ENCODE measurements at regions not wholly inside any gene's neighbourhood (a gene's known extent, or its start where the extent isn't known, plus 50 kb on each side); places are given as distances from the start of the nearest gene placed in this dataset.

GRCh38 chr19:31913103-31913661 is 432.2 kb upstream of the ZNF507 start:
- no peaks in the 10 kb centered on the region for H3K36me3 ChIP-seq
- H3K4me3 ChIP-seq, result no peak overlapping the region
- no peak overlapping the region for H3K27ac ChIP-seq
- ATAC-seq, result no peak
- 41 to 58% methylated on average over 3 to 4 of the region's 7 CpGs for WGBS, 2 donors (ENCODE audit: low coverage in 1 of 2)
- no peaks in the 10 kb centered on the region for H3K9me3 ChIP-seq
- no peaks in the 10 kb centered on the region for H3K4me1 ChIP-seq
- no peaks in the 10 kb centered on the region for H3K27me3 ChIP-seq
- TF ChIP-seq POLR2A (IDR thresholded peaks at IDR 0.05) (no peak), CTCF (IDR thresholded peaks at IDR 0.05) (no peak), EP300 (IDR thresholded peaks at IDR 0.05) (no peak), POLR2AphosphoS5 (IDR thresholded peaks at IDR 0.05) (no peak)

- no peak overlapping the region for H3K4me3 ChIP-seq
- 86 to 94% methylated on average over 2 of the region's 2 CpGs for whole genome bisulfite sequencing, 2 donors (ENCODE audit: low coverage in 1 of 2)
- H3K27me3 ChIP-seq, result no peaks in the 10 kb centered on the region
- H3K27ac ChIP-seq, result no peak overlapping the region
- no peaks in the 10 kb centered on the region for H3K36me3 ChIP-seq
- H3K4me1 ChIP-seq, result no peaks in the 10 kb centered on the region
- ATAC-seq, result no peak
- TF ChIP-seq CTCF (IDR thresholded peaks at IDR 0.05) (no peak), POLR2AphosphoS5 (IDR thresholded peaks at IDR 0.05) (no peak), EP300 (IDR thresholded peaks at IDR 0.05) (no peak), POLR2A (IDR thresholded peaks at IDR 0.05) (no peak)
- H3K9me3 ChIP-seq, result peaks cover 0 to 2% (median 0%) of the 10 kb centered on the region in 3 donors
Observed at GRCh38 chr19:31930401-31930800, 415.0 kb upstream of the ZNF507 start.

DNA sequence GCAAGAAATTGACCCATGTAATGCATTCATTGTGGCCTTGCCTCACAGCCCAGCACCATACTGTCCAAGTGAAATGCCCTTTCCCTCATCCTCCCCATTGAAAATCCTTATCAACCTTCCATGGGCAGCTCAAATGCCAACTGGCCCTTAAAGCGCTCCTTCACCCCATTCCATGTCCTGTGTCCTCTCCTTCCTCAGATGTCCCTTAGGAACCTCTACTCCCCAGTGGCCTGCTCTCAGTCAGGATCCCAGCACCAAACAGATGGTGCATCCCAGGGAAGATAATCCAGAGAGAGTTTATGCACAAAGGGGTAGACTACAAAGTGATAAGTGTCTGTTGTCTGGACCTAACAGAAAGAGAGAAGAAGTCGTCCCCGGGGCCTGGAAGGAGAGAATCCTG is 407.4 kb upstream of the ZNF507 start:
- ATAC-seq, result no peak
- H3K4me1 ChIP-seq, result no peaks in the 10 kb centered on the region
- 87 to 100% methylated on average over 1 to 3 of the region's 3 CpGs for WGBS, 2 donors (ENCODE audit: low coverage in 1 of 2)
- no peaks in the 10 kb centered on the region for H3K9me3 ChIP-seq
- H3K27me3 ChIP-seq, result no peaks in the 10 kb centered on the region
- no peak overlapping the region for H3K4me3 ChIP-seq
- TF ChIP-seq POLR2AphosphoS5 (IDR thresholded peaks at IDR 0.05) (no peak), CTCF (IDR thresholded peaks at IDR 0.05) (no peak), POLR2A (IDR thresholded peaks at IDR 0.05) (no peak), EP300 (IDR thresholded peaks at IDR 0.05) (no peak)
- no peaks in the 10 kb centered on the region for H3K36me3 ChIP-seq
- no peak overlapping the region for H3K27ac ChIP-seq

DNA sequence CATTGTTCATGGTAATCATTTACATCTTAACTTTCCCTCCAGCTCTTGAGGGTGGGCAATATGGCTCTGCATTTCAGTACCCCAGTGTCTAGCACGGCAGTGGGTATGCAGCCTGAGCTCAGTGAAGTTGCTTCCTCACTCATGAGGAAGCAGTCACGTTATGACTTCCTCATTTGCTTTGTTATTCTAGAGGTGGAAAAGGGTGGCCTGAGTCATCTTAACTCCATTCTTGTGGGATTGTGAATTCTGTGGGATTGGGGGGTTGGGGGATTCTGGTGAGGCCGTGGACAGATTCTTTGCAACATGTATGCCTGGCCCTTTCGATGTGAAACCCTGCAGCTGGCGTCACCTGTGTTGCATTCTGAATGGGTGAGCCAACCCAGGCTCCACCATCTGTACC is 406.7 kb upstream of the ZNF507 start:
- Histone ChIP-seq H3K36me3 (no peaks in the 10 kb centered on the region), H3K27ac (no peak overlapping the region), H3K4me1 (no peaks in the 10 kb centered on the region), H3K4me3 (no peak overlapping the region), H3K9me3 (no peaks in the 10 kb centered on the region), H3K27me3 (no peaks in the 10 kb centered on the region)
- 64 to 92% methylated on average over 3 to 5 of the region's 5 CpGs for WGBS, 2 donors (ENCODE audit: low coverage in 1 of 2)
- no peak for TF ChIP-seq POLR2AphosphoS5 (IDR thresholded peaks at IDR 0.05)
- TF ChIP-seq CTCF (IDR thresholded peaks at IDR 0.05), result no peak
- no peak for ATAC-seq

DNA sequence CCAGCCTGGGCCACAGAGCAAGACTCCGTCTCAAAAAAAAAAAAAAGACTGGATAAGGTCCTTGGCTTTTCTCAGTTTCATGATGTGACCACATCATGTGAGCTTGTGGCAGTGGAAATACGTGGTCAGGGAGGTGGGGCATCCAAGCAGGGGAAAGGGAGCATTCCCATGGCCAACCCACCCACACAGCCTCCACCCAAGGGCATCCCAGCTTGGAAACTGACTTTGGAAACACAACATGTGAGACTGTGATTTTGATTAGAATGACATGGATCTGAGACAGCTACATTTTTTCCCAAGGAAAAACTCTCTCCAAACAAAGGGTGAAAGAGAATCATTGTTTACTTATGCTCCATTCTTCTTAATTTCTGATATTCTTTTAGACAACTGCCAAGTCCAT is 405.0 kb upstream of the ZNF507 start:
- no peak for ATAC-seq
- 86% methylated on average over 1 of the region's 2 CpGs; no CpG with 5 or more reads in 1 of the 2 donors for WGBS, 2 donors (ENCODE audit: low coverage in 1 of 2)

More for the DNA sequence above, 405.0 kb upstream of the ZNF507 start:
- Histone ChIP-seq H3K27ac (no peak overlapping the region), H3K27me3 (no peaks in the 10 kb centered on the region), H3K4me1 (no peaks in the 10 kb centered on the region), H3K4me3 (no peak overlapping the region), H3K36me3 (no peaks in the 10 kb centered on the region), H3K9me3 (no peaks in the 10 kb centered on the region)
- TF ChIP-seq POLR2A (IDR thresholded peaks at IDR 0.05) (no peak), CTCF (IDR thresholded peaks at IDR 0.05) (no peak), POLR2AphosphoS5 (IDR thresholded peaks at IDR 0.05) (no peak), EP300 (IDR thresholded peaks at IDR 0.05) (no peak)

All from gastroesophageal sphincter (tissue), 4 donors.